ENCODE measurements at regions not wholly inside any gene's neighbourhood (a gene's known extent, or its start where the extent isn't known, plus 50 kb on each side); places are given as distances from the start of the nearest gene placed in this dataset.

DNA sequence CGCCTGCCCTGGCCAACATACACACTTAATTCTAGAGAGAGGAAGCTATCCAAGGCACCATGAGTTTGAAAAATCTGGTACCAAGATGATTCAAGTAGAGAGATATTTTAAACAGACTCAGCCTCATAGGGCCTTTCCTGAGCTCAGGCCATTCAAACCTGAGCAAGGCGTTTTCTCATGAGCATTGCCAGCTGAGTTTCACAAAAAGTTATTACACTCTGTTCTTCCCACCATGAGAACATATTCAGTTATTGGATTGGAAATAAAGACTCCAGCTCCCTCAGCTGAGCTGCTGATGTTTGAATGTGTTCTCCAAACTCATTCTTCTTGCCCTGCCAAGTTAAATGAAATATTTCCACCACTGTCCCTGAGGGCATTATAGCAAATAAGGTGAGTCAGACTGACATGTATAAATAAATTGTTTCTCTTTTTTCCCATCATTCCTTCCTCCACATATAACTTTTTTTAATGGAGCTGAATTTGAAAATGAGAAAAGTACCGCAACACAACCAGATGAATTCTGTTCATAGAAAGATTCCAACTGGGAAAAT, 429.6 kb downstream of the RAB28 start:
- Histone ChIP-seq H3K27me3 (ENCODE audit: insufficient read depth, low read depth, severe bottlenecking) (no peaks in the 10 kb centered on the region), H3K4me3 (ENCODE audit: low read depth, low read length) (no peak overlapping the region), H3K9me3 (ENCODE audit: severe bottlenecking) (no peaks in the 10 kb centered on the region), H3K36me3 (no peaks in the 10 kb centered on the region), H3K27ac (no peak overlapping the region)
- TF ChIP-seq, protein P1, sequence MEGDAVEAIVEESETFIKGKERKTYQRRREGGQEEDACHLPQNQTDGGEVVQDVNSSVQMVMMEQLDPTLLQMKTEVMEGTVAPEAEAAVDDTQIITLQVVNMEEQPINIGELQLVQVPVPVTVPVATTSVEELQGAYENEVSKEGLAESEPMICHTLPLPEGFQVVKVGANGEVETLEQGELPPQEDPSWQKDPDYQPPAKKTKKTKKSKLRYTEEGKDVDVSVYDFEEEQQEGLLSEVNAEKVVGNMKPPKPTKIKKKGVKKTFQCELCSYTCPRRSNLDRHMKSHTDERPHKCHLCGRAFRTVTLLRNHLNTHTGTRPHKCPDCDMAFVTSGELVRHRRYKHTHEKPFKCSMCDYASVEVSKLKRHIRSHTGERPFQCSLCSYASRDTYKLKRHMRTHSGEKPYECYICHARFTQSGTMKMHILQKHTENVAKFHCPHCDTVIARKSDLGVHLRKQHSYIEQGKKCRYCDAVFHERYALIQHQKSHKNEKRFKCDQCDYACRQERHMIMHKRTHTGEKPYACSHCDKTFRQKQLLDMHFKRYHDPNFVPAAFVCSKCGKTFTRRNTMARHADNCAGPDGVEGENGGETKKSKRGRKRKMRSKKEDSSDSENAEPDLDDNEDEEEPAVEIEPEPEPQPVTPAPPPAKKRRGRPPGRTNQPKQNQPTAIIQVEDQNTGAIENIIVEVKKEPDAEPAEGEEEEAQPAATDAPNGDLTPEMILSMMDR (IDR thresholded peaks at IDR 0.05; ENCODE audit: low read depth, low read length) = no peak
- no peak for DNase-seq

DNA sequence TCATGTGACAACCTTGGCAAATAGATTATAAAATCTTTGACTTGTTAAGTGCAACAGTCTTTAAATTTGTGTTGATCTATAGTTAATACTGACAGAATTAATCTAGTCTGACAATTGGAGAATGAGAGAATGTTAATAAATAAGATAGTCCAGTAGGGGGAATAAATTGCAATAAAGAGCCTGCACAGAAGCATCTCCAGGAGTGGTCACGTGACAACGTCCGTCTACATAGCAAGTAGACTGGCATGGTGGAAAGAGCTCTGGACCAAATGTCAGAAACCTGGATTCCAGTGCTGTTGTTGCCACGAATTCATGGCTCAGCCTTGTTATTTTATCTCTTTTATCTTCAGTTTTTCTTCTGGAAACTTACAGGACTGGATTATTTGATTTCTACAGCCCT, 436.5 kb downstream of the RAB28 start:
- H3K9me3 ChIP-seq (ENCODE audit: severe bottlenecking) = no peaks in the 10 kb centered on the region
- TF ChIP-seq, protein P1 (IDR thresholded peaks at IDR 0.05; ENCODE audit: low read depth, low read length) = no peak
- H3K27ac ChIP-seq = no peak overlapping the region
- peaks cover 7% of the 10 kb centered on the region for H3K27me3 ChIP-seq (ENCODE audit: insufficient read depth, low read depth, severe bottlenecking)
- DNase-seq = no peak
- no peaks in the 10 kb centered on the region for H3K36me3 ChIP-seq
- H3K4me3 ChIP-seq (ENCODE audit: low read depth, low read length) = no peak overlapping the region

DNA sequence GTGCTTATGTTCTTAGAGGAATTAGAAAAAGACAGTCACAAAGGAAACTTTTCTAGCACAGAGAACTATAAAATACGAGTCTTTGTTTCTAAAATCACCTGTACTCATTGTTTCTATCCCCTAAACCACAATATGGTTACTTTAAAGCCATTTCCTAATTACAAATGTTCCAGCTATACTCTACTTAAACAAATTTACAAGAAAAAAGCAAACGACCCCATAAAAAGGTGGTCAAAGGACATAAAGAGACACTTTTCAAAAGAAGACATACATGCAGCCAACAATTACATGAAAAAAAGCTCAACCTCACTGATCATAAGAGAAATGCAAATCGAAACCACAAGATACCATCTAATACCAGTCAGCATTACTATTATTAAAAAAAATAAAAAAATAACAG, 447.3 kb downstream of the RAB28 start:
- TF ChIP-seq, protein P1 (IDR thresholded peaks at IDR 0.05; ENCODE audit: low read depth, low read length) = no peak
- H3K36me3 ChIP-seq = no peaks in the 10 kb centered on the region
- DNase-seq = no peak
- peaks cover 7% of the 10 kb centered on the region for H3K27me3 ChIP-seq (ENCODE audit: insufficient read depth, low read depth, severe bottlenecking)
- H3K27ac ChIP-seq = no peak overlapping the region
- no peaks in the 10 kb centered on the region for H3K9me3 ChIP-seq (ENCODE audit: severe bottlenecking)
- H3K4me3 ChIP-seq (ENCODE audit: low read depth, low read length) = no peak overlapping the region

DNA sequence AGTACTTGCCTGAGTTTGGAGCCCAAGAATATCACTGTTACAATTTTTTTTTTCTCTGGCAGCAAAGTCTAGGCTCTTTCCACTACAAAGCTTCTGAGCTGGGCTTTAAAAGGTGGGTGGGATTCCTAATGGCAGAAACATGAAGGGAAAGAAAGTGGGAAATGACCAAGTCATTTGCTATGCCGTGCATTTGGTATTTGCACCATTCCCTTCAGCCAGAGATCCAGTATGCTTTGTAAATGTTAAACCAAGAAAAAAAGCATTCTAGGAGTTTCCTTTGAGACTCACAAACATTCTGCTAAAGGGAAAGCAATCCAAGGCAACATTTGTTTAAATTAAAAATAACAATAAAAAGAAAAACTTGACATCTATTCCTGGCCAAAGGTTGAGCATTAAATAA, 451.2 kb downstream of the RAB28 start:
- TF ChIP-seq, protein P1 (IDR thresholded peaks at IDR 0.05; ENCODE audit: low read depth, low read length) = no peak
- DNase-seq = no peak
- no peak overlapping the region for H3K4me3 ChIP-seq (ENCODE audit: low read depth, low read length)
- no peak overlapping the region for H3K27ac ChIP-seq
- H3K36me3 ChIP-seq = no peaks in the 10 kb centered on the region
- H3K27me3 ChIP-seq (ENCODE audit: insufficient read depth, low read depth, severe bottlenecking) = peaks cover 7% of the 10 kb centered on the region
- H3K9me3 ChIP-seq (ENCODE audit: severe bottlenecking) = no peaks in the 10 kb centered on the region

DNA sequence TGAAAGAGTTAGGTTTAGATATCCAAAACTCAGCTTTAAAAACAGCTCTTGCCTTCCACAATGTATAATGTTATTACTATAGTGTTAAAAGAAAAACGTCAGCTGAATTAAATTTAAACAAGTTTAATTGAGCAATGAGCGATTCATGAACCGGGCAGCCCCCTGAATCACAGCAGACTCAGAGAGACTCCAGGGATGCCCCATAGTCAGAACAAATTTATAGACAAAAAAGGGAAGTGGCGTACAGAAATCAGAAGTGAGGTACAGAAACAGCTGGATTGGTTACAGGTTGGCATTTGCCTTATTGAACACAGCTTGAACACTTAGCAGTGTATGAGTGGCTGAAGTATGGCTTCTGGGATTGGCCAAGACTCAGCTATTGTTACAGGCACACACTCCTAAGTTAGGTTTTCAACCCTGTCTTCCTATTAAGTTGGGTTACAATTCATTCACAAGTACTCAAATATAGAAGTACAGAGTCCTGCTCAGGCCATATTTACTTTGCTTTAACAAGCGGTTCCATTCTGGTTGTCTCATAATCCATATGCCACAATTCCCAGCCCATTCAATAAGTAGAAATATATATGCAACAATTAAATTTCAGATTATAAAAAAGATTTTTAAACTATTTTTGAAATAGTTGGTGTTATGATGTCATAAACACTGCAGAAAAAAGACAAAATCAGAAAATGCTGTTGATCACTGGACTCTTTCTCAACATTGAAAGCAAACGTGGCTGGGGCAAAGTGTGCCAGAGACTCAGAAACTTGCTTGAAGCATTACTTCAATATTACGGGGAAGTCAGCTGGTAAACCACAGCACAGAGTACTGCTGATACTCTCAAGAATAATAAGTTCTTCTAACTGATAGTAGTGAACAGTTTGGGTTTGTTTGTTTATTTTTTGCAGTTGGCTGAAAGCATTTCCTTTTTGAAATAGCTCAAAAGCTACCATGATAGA, 459.7 kb downstream of the RAB28 start:
- no peak overlapping the region for H3K27ac ChIP-seq
- no peaks in the 10 kb centered on the region for H3K27me3 ChIP-seq (ENCODE audit: insufficient read depth, low read depth, severe bottlenecking)
- H3K9me3 ChIP-seq (ENCODE audit: severe bottlenecking) = no peaks in the 10 kb centered on the region
- TF ChIP-seq, protein P1 (IDR thresholded peaks at IDR 0.05; ENCODE audit: low read depth, low read length) = no peak
- no peak overlapping the region for H3K4me3 ChIP-seq (ENCODE audit: low read depth, low read length)
- DNase-seq = no peak
- H3K36me3 ChIP-seq = no peaks in the 10 kb centered on the region
